ENCODE measurements at regions not wholly inside any gene's neighbourhood (a gene's known extent, or its start where the extent isn't known, plus 50 kb on each side); places are given as distances from the start of the nearest gene placed in this dataset.

GRCh38 chr11:15817001-15817400, 539.3 kb downstream of the SOX6 start:
- Histone ChIP-seq H4K91ac (ENCODE audit: insufficient read length, low read depth, low read length) (no peak overlapping the region), H2AK5ac (ENCODE audit: insufficient read length, low read length) (no peak overlapping the region), H2BK15ac (ENCODE audit: low read depth, low read length) (no peak overlapping the region), H3K56ac (ENCODE audit: insufficient read length, low read depth, low read length) (no peak overlapping the region), H3K4me1 (ENCODE audit: insufficient read depth, low read length) (no peaks in the 10 kb centered on the region), H2BK20ac (ENCODE audit: low read depth, low read length, poor library complexity, severe bottlenecking) (no peak overlapping the region), H2AFZ (ENCODE audit: low read length) (no peak overlapping the region), H3K23ac (ENCODE audit: insufficient read length, low read depth, low read length) (no peak overlapping the region), H2BK120ac (ENCODE audit: low read depth, low read length, poor library complexity, severe bottlenecking) (no peak overlapping the region), H4K20me1 (ENCODE audit: control insufficient read depth, insufficient read depth, insufficient read length) (no peaks in the 10 kb centered on the region), H3K14ac (ENCODE audit: insufficient read depth, low read length) (no peak overlapping the region), H3K27me3 (ENCODE audit: insufficient read depth, low read length) (no peaks in the 10 kb centered on the region), H2BK5ac (ENCODE audit: insufficient read length, low read length) (no peak overlapping the region), H3K23me2 (ENCODE audit: insufficient read length, low read depth, low read length, poor library complexity, severe bottlenecking) (no peaks in the 10 kb centered on the region), H3K18ac (ENCODE audit: insufficient read length, low read depth, low read length) (no peak overlapping the region), H3K79me1 (ENCODE audit: insufficient read depth, low read depth, low read length, poor library complexity, severe bottlenecking) (no peaks in the 10 kb centered on the region), H3K79me2 (ENCODE audit: insufficient read depth, low read length) (no peaks in the 10 kb centered on the region), H4K8ac (replicated peaks; ENCODE audit: insufficient read length, low read depth, low read length) (no peak overlapping the region), H3K9ac (ENCODE audit: extremely low read depth, insufficient read length, low read length) (no peak overlapping the region), H2BK12ac (ENCODE audit: insufficient read length, low read depth, low read length) (no peak overlapping the region), H3K9me3 (ENCODE audit: control insufficient read depth, low read depth, low read length) (no peaks in the 10 kb centered on the region), H3K27ac (ENCODE audit: insufficient read length, low read depth, low read length) (no peak overlapping the region), H3K4me2 (ENCODE audit: insufficient read depth, insufficient read length, low read length) (no peak overlapping the region), H3K4ac (ENCODE audit: low read depth, low read length) (no peak overlapping the region), H4K5ac (ENCODE audit: insufficient read length, low read depth, low read length) (no peak overlapping the region), H3T11ph (ENCODE audit: low read length) (no peak overlapping the region)
- DNase-seq: no peak
- H3K4me3 Mint-ChIP-seq: no peak overlapping the region
- no peaks in the 10 kb centered on the region for H3K4me1 Mint-ChIP-seq
- H3K9me3 Mint-ChIP-seq: no peaks in the 10 kb centered on the region
- H3K36me3 Mint-ChIP-seq (ENCODE audit: insufficient read depth in 1 of 3, low read depth in 3 of 3): no peaks in the 10 kb centered on the region; a peak in 1 of 7 replicates
- TF ChIP-seq, protein P1, sequence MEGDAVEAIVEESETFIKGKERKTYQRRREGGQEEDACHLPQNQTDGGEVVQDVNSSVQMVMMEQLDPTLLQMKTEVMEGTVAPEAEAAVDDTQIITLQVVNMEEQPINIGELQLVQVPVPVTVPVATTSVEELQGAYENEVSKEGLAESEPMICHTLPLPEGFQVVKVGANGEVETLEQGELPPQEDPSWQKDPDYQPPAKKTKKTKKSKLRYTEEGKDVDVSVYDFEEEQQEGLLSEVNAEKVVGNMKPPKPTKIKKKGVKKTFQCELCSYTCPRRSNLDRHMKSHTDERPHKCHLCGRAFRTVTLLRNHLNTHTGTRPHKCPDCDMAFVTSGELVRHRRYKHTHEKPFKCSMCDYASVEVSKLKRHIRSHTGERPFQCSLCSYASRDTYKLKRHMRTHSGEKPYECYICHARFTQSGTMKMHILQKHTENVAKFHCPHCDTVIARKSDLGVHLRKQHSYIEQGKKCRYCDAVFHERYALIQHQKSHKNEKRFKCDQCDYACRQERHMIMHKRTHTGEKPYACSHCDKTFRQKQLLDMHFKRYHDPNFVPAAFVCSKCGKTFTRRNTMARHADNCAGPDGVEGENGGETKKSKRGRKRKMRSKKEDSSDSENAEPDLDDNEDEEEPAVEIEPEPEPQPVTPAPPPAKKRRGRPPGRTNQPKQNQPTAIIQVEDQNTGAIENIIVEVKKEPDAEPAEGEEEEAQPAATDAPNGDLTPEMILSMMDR (conservative IDR thresholded peaks at IDR 0.05): no peak
- no CpG with 5 or more reads among the region's 5 CpGs for WGBS (ENCODE audit: extremely low coverage, insufficient read length, low lambda C conversion rate)
- peaks cover 9% of the 10 kb centered on the region for H3K27me3 Mint-ChIP-seq (ENCODE audit: low read depth)
- H3K27ac Mint-ChIP-seq: no peak overlapping the region

Measured in H9 (cell line).